NCI-H2081 treated with DMSO at 0.1 percent for 48 hours (cell line): ENCODE measurements at regions not wholly inside any gene's neighbourhood (a gene's known extent, or its start where the extent isn't known, plus 50 kb on each side); places are given as distances from the start of the nearest gene placed in this dataset.
"Not testable (repeated sequence)": the region's sequence is repeated elsewhere in the genome, so short reads cannot be mapped to it uniquely, and the experiment has no call there.

ENCODE experiments used
- DNase-seq: peaks from one replicate; lab custom pipeline; 2025; lab: John Stamatoyannopoulos, UW

GRCh38 chr6:114650891-114651290 is 308.1 kb upstream of the HS3ST5 start:
- DNase-seq: no peak

GRCh38 chr6:114649298-114649697 is 306.5 kb upstream of the HS3ST5 start:
- DNase-seq: no peak

- no peak for DNase-seq
Observed at GRCh38 chr6:114648847-114649246, 306.0 kb upstream of the HS3ST5 start.

- no peak for DNase-seq
Observed at GRCh38 chr6:114638341-114638740, 295.5 kb upstream of the HS3ST5 start.

GRCh38 chr6:114634016-114634415 is 291.2 kb upstream of the HS3ST5 start:
- DNase-seq: no peak

- DNase-seq: not testable (repeated sequence)
Observed at GRCh38 chr6:114626226-114626625, 283.4 kb upstream of the HS3ST5 start.

- DNase-seq: no peak
Observed at GRCh38 chr6:114619621-114620200, 276.9 kb upstream of the HS3ST5 start.

- DNase-seq: no peak
Observed at GRCh38 chr6:114611696-114612095, 268.9 kb upstream of the HS3ST5 start.

GRCh38 chr6:114608091-114608490 is 265.3 kb upstream of the HS3ST5 start:
- DNase-seq: no peak

- DNase-seq: no peak
Observed at GRCh38 chr6:114605656-114606055, 262.8 kb upstream of the HS3ST5 start.

- no peak for DNase-seq
Observed at GRCh38 chr6:114600381-114600780, 257.6 kb upstream of the HS3ST5 start.

- no peak for DNase-seq
Observed at GRCh38 chr6:114595591-114595990, 252.8 kb upstream of the HS3ST5 start.

- DNase-seq: no peak
Observed at GRCh38 chr6:114595186-114595585, 252.4 kb upstream of the HS3ST5 start.

GRCh38 chr6:114592506-114592905 is 249.7 kb upstream of the HS3ST5 start:
- DNase-seq: no peak

- no peak for DNase-seq
Observed at GRCh38 chr6:114588726-114589125, 245.9 kb upstream of the HS3ST5 start.

- DNase-seq: no peak
Observed at GRCh38 chr6:114586298-114586697, 243.5 kb upstream of the HS3ST5 start.

GRCh38 chr6:114581293-114581692 is 238.5 kb upstream of the HS3ST5 start:
- DNase-seq: no peak

- DNase-seq: no peak
Observed at GRCh38 chr6:114580882-114581281, 238.1 kb upstream of the HS3ST5 start.

- DNase-seq: no peak
Observed at GRCh38 chr6:114579486-114579885, 236.7 kb upstream of the HS3ST5 start.

GRCh38 chr6:114577109-114577508 is 234.3 kb upstream of the HS3ST5 start:
- DNase-seq: no peak

- no peak for DNase-seq
Observed at GRCh38 chr6:114576330-114576729, 233.5 kb upstream of the HS3ST5 start.

- no peak for DNase-seq
Observed at GRCh38 chr6:114569669-114570068, 226.8 kb upstream of the HS3ST5 start.

- DNase-seq: no peak
Observed at GRCh38 chr6:114564302-114564933, 221.6 kb upstream of the HS3ST5 start.

GRCh38 chr6:114559419-114559818 is 216.6 kb upstream of the HS3ST5 start:
- no peak for DNase-seq
